Type B pancreatic cell (in vitro differentiated cells): ENCODE measurements at regions not wholly inside any gene's neighbourhood (a gene's known extent, or its start where the extent isn't known, plus 50 kb on each side); places are given as distances from the start of the nearest gene placed in this dataset.

Experiments used
- DNase-seq: peaks from one replicate; pipeline ENCODE4 v3.0.0; 2021; ENCODE audit warnings: mixed read lengths; ENCODE audit not compliant: unreplicated experiment; ENCODE audit errors: extremely low spot score
- H3K27ac Mint-ChIP-seq: 2 replicates; pipeline ENCODE4 v1.8.0; 2021; ENCODE audit warnings: mild to moderate bottlenecking, mixed read lengths
- H3K27me3 Mint-ChIP-seq: 2 replicates; pipeline ENCODE4 v1.8.0; 2021; ENCODE audit warnings: mixed read lengths
- H3K36me3 Mint-ChIP-seq: 2 replicates; pipeline ENCODE4 v1.8.0; 2021; ENCODE audit warnings: mixed read lengths
- H3K4me1 Mint-ChIP-seq: one replicate; pipeline ENCODE4 v1.8.0; 2021; ENCODE audit warnings: mixed read lengths; ENCODE audit not compliant: unreplicated experiment
- H3K4me3 Mint-ChIP-seq: 2 replicates; pipeline ENCODE4 v1.8.0; 2021; ENCODE audit warnings: mild to moderate bottlenecking, mixed read lengths
- H3K9me3 Mint-ChIP-seq: 2 replicates; pipeline ENCODE4 v1.8.0; 2021; ENCODE audit warnings: mixed read lengths
- CTCF ChIP-seq: fragments of 200-600 bp; sonication (generic); conservative IDR thresholded peaks from 2 replicates; pipeline ENCODE4 v1.5.0; 2021; ENCODE audit warnings: antibody characterized with exemption, mild to moderate bottlenecking

DNA sequence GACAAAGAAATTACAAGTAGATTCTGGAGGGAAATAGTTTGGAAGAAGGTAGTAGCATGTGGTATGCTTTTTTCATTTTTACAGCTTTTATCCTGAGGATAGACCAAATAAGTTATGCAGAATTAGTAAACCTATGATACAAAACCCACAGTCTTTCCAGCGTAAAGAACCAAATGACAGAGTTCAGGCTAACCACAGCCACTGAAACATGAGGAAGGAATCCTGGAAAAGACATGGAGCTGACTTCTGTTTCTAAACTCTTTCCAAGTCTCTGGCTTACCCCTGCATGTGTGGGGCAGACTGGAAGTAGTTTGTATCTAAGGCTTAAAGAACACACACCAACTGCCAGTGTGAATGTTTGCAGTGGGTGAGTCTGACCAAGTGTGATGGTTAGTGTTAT is 258.4 kb upstream of the TENM4 start:
- H3K4me3 Mint-ChIP-seq, result no peak overlapping the region
- H3K27ac Mint-ChIP-seq, result no peak overlapping the region
- H3K36me3 Mint-ChIP-seq, result no peaks in the 10 kb centered on the region
- no peaks in the 10 kb centered on the region for H3K4me1 Mint-ChIP-seq
- peaks cover 6% of the 10 kb centered on the region for H3K9me3 Mint-ChIP-seq
- TF ChIP-seq CTCF, result no peak
- H3K27me3 Mint-ChIP-seq, result no peaks in the 10 kb centered on the region
- no peak for DNase-seq

GRCh38 chr11:79697905-79698304 is 257.1 kb upstream of the TENM4 start:
- Mint-ChIP-seq H3K36me3 (no peaks in the 10 kb centered on the region), H3K4me1 (no peaks in the 10 kb centered on the region), H3K9me3 (peaks cover 1% of the 10 kb centered on the region), H3K27me3 (no peaks in the 10 kb centered on the region), H3K27ac (no peak overlapping the region), H3K4me3 (no peak overlapping the region)
- TF ChIP-seq CTCF, result no peak
- no peak for DNase-seq

DNA sequence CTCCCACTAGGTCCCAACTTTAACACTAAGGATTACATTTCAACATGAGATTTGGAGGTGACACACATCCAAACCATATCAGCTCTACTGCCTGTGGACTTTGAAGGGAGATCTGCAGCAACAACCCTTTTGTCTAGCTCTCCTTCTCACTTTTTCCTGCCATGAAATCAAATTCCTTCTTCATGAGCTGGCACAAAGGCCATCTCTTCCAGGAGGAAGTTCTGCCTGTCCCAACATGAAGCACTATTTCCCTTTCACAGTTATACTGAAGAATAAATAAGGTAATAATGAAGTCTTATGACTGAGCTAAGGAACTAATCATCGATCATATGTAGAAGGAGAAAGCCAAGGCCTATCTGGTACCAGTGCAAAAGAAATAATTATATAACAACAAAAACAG is 253.5 kb upstream of the TENM4 start:
- Mint-ChIP-seq H3K36me3 (no peaks in the 10 kb centered on the region), H3K27me3 (peaks cover 13% of the 10 kb centered on the region), H3K27ac (no peak overlapping the region), H3K4me1 (no peaks in the 10 kb centered on the region), H3K4me3 (no peak overlapping the region), H3K9me3 (no peaks in the 10 kb centered on the region)
- no peak for DNase-seq
- no peak for TF ChIP-seq CTCF

GRCh38 chr11:79691445-79691844 is 250.6 kb upstream of the TENM4 start:
- no peaks in the 10 kb centered on the region for H3K36me3 Mint-ChIP-seq
- H3K4me3 Mint-ChIP-seq, result no peak overlapping the region
- no peaks in the 10 kb centered on the region for H3K4me1 Mint-ChIP-seq
- no peak for DNase-seq
- TF ChIP-seq CTCF, result no peak
- H3K27me3 Mint-ChIP-seq, result peaks cover 28% of the 10 kb centered on the region
- H3K9me3 Mint-ChIP-seq, result peaks cover 7% of the 10 kb centered on the region
- H3K27ac Mint-ChIP-seq, result no peak overlapping the region

DNA sequence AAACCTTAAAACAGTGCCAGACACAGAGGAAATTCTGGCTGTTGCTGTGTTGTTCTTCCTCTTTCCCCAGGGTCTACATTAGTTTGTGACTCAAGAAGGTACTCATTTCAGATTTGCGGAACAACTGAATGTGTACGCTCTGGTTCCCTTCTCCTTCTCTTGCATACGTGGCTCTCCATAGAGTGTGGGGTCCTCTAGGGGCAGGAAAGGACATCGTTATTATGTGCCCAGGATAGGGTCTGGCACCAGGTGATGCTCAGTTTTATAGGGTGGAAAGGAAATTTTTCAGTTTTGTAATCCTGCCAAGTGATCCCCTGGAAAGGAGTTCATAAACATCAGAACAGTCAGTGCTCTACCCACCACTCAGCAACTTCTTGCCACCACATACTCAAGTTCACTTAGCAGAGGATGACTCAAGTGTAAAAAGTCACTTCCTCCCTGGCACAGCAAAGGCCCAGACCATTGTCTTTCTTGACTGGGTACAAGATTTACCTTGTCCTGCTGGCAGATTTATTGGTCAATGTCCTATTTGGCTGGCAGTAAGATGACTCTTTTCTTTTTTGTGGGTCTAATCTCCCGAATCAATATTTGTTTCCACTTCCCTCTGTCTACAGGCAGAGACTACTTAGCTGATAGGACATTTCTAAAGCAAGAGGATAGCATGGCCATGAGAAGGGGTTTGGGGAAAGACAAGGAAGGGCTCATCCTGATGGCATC is 246.0 kb upstream of the TENM4 start:
- H3K4me3 Mint-ChIP-seq, result no peak overlapping the region
- no peaks in the 10 kb centered on the region for H3K36me3 Mint-ChIP-seq
- peaks cover 33% of the 10 kb centered on the region for H3K27me3 Mint-ChIP-seq
- no peak overlapping the region for H3K27ac Mint-ChIP-seq
- DNase-seq, result no peak
- H3K4me1 Mint-ChIP-seq, result no peaks in the 10 kb centered on the region
- H3K9me3 Mint-ChIP-seq, result peaks cover 7% of the 10 kb centered on the region
- no peak for TF ChIP-seq CTCF
